Tibial artery (tissue), 4 donors: ENCODE measurements at regions not wholly inside any gene's neighbourhood (a gene's known extent, or its start where the extent isn't known, plus 50 kb on each side); places are given as distances from the start of the nearest gene placed in this dataset.
"Not testable (repeated sequence)": the region's sequence is repeated elsewhere in the genome, so short reads cannot be mapped to it uniquely, and the experiment has no call there.

Experiments
- DNase-seq, 2 donors: peaks; one replicate each; pipeline ENCODE4 v3.0.0-alpha.2; 2019
- H3K27ac ChIP-seq, 2 donors: fragments of 200-600 bp; sonication (generic) in 1 of 2; 1 replicate in 1 of 2; 2 replicates in 1 of 2; pipeline ENCODE4 v1.5.1; 2018 to 2019; ENCODE audit warnings: mild to moderate bottlenecking in 1 of 2
- H3K27me3 ChIP-seq, 2 donors: fragments of 200-600 bp; sonication (generic) in 1 of 2; one replicate each; pipeline versions ENCODE4 v1.5.1 to v1.6.0; 2016 to 2019
- H3K36me3 ChIP-seq, 3 donors: fragments of 200-600 bp; sonication (generic) in 2 of 3; one replicate each; pipeline ENCODE4 v1.5.1; 2016 to 2019; ENCODE audit warnings: mild to moderate bottlenecking in 2 of 3
- H3K4me1 ChIP-seq, 4 donors: fragments of 200-600 bp; sonication (generic) in 2 of 4; 1 replicate in 3 of 4; 2 replicates in 1 of 4; pipeline ENCODE4 v1.5.1; 2016 to 2019
- H3K4me3 ChIP-seq, 2 donors: fragments of 200-600 bp; sonication (generic) in 1 of 2; 1 replicate in 1 of 2; 2 replicates in 1 of 2; pipeline ENCODE4 v1.5.1; 2018 to 2019; ENCODE audit warnings: mild to moderate bottlenecking in 2 of 2
- H3K9me3 ChIP-seq, 3 donors: fragments of 200-600 bp; sonication (generic) in 1 of 3; one replicate each; pipeline ENCODE4 v1.5.1; 2016 to 2019
- CTCF ChIP-seq, 2 experiments: fragments of 200-600 bp in 1 of 2; fragments of 450-650 bp in 1 of 2; IDR thresholded peaks; one replicate each; pipeline ENCODE4 v1.5.1; 2017 to 2019; ENCODE audit warnings: antibody characterized with exemption in 2 of 2, mild to moderate bottlenecking in 1 of 2, moderate library complexity in 1 of 2
- intact Hi-C: fragments of 100-400 bp; cut with DNase I; formaldehyde crosslinking; loops from one replicate; pipeline ENCODE4 v1.15.0; 2023; ENCODE audit warnings: low total_unique reads

- no peak overlapping the region for H3K4me3 ChIP-seq
- H3K36me3 ChIP-seq: no peaks in the 10 kb centered on the region
- H3K27ac ChIP-seq: no peak overlapping the region
- H3K27me3 ChIP-seq: no peaks in the 10 kb centered on the region
- intact Hi-C loops: no loop called here
- no peaks in the 10 kb centered on the region for H3K4me1 ChIP-seq
- DNase-seq: no peak
- TF ChIP-seq CTCF (IDR thresholded peaks at IDR 0.05): no peak
- no peaks in the 10 kb centered on the region for H3K9me3 ChIP-seq
Observed at GRCh38 chr15:47037003-47037402, 680.3 kb upstream of the SEMA6D start.

GRCh38 chr15:47039225-47039624, 678.1 kb upstream of the SEMA6D start:
- H3K4me1 ChIP-seq: no peaks in the 10 kb centered on the region
- no peak for DNase-seq
- H3K9me3 ChIP-seq: no peaks in the 10 kb centered on the region
- no peak for TF ChIP-seq CTCF (IDR thresholded peaks at IDR 0.05)
- H3K27me3 ChIP-seq: no peaks in the 10 kb centered on the region
- no peak overlapping the region for H3K27ac ChIP-seq
- H3K36me3 ChIP-seq: no peaks in the 10 kb centered on the region
- H3K4me3 ChIP-seq: no peak overlapping the region
- intact Hi-C loops: no loop called here

- Histone ChIP-seq H3K4me1 (no peaks in the 10 kb centered on the region), H3K4me3 (no peak overlapping the region), H3K36me3 (no peaks in the 10 kb centered on the region), H3K27ac (no peak overlapping the region), H3K27me3 (no peaks in the 10 kb centered on the region), H3K9me3 (no peaks in the 10 kb centered on the region)
- intact Hi-C loops: no loop called here
- DNase-seq: no peak
- no peak for TF ChIP-seq CTCF (IDR thresholded peaks at IDR 0.05)
Observed at GRCh38 chr15:47041301-47041700, 676.0 kb upstream of the SEMA6D start.

GRCh38 chr15:47047981-47048380, 669.3 kb upstream of the SEMA6D start:
- H3K36me3 ChIP-seq, H3K27me3 ChIP-seq, DNase-seq, H3K4me1 ChIP-seq, intact Hi-C loops, H3K4me3 ChIP-seq, H3K9me3 ChIP-seq, H3K27ac ChIP-seq: not testable (repeated sequence)

- Histone ChIP-seq H3K27ac (no peak overlapping the region), H3K36me3 (no peaks in the 10 kb centered on the region), H3K4me3 (no peak overlapping the region), H3K27me3 (no peaks in the 10 kb centered on the region), H3K9me3 (no peaks in the 10 kb centered on the region), H3K4me1 (no peaks in the 10 kb centered on the region)
- intact Hi-C loops: no loop called here
- no peak for TF ChIP-seq CTCF (IDR thresholded peaks at IDR 0.05)
- DNase-seq: no peak
Observed at GRCh38 chr15:47066392-47066791, 650.9 kb upstream of the SEMA6D start.

GRCh38 chr15:47077846-47078245, 639.5 kb upstream of the SEMA6D start:
- H3K4me1 ChIP-seq, H3K36me3 ChIP-seq, H3K9me3 ChIP-seq, H3K4me3 ChIP-seq, H3K27ac ChIP-seq, intact Hi-C loops, H3K27me3 ChIP-seq, DNase-seq: not testable (repeated sequence)

GRCh38 chr15:47095833-47096232, 621.5 kb upstream of the SEMA6D start:
- no peak for TF ChIP-seq CTCF (IDR thresholded peaks at IDR 0.05)
- H3K36me3 ChIP-seq: no peaks in the 10 kb centered on the region

GRCh38 chr15:47098526-47098925, 618.8 kb upstream of the SEMA6D start:
- H3K36me3 ChIP-seq, H3K4me1 ChIP-seq, DNase-seq, intact Hi-C loops, H3K9me3 ChIP-seq, H3K4me3 ChIP-seq, H3K27ac ChIP-seq, H3K27me3 ChIP-seq: not testable (repeated sequence)

More at GRCh38 chr15:47095833-47096232, 621.5 kb upstream of the SEMA6D start:
- intact Hi-C loops: no loop called here
- Histone ChIP-seq H3K4me1 (no peaks in the 10 kb centered on the region), H3K4me3 (no peak overlapping the region), H3K27ac (no peak overlapping the region), H3K27me3 (no peaks in the 10 kb centered on the region), H3K9me3 (no peaks in the 10 kb centered on the region)
- DNase-seq: no peak

GRCh38 chr15:47099801-47100200, 617.5 kb upstream of the SEMA6D start:
- DNase-seq, H3K4me1 ChIP-seq, intact Hi-C loops, H3K4me3 ChIP-seq, H3K27me3 ChIP-seq, H3K27ac ChIP-seq, H3K9me3 ChIP-seq, H3K36me3 ChIP-seq: not testable (repeated sequence)

GRCh38 chr15:47108800-47109199, 608.5 kb upstream of the SEMA6D start:
- intact Hi-C loops, H3K27ac ChIP-seq, H3K9me3 ChIP-seq, H3K4me3 ChIP-seq, H3K27me3 ChIP-seq, DNase-seq, H3K4me1 ChIP-seq, H3K36me3 ChIP-seq: not testable (repeated sequence)
